ENCODE measurements at regions not wholly inside any gene's neighbourhood (a gene's known extent, or its start where the extent isn't known, plus 50 kb on each side); places are given as distances from the start of the nearest gene placed in this dataset.

DNA sequence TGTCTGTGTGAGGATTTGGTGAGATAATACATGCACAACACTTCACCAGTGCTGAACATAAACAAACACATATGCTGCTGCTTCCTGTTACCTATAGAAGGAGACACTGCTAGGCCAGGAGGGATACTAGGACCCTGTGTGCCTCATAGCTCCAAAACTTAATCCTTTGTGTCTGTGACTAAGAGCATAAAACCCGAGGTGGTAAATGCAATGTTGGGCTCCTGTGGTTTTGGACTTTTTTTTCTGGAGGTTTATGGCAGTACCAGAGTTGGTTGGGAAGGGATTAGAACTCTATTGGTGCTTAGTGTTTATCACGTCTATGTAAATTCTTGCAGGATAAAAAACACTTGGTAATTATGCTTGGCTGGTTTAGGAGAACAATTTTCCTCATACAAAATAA is 122.9 kb downstream of the NUF2 start (continued):
- TF ChIP-seq, protein P1, sequence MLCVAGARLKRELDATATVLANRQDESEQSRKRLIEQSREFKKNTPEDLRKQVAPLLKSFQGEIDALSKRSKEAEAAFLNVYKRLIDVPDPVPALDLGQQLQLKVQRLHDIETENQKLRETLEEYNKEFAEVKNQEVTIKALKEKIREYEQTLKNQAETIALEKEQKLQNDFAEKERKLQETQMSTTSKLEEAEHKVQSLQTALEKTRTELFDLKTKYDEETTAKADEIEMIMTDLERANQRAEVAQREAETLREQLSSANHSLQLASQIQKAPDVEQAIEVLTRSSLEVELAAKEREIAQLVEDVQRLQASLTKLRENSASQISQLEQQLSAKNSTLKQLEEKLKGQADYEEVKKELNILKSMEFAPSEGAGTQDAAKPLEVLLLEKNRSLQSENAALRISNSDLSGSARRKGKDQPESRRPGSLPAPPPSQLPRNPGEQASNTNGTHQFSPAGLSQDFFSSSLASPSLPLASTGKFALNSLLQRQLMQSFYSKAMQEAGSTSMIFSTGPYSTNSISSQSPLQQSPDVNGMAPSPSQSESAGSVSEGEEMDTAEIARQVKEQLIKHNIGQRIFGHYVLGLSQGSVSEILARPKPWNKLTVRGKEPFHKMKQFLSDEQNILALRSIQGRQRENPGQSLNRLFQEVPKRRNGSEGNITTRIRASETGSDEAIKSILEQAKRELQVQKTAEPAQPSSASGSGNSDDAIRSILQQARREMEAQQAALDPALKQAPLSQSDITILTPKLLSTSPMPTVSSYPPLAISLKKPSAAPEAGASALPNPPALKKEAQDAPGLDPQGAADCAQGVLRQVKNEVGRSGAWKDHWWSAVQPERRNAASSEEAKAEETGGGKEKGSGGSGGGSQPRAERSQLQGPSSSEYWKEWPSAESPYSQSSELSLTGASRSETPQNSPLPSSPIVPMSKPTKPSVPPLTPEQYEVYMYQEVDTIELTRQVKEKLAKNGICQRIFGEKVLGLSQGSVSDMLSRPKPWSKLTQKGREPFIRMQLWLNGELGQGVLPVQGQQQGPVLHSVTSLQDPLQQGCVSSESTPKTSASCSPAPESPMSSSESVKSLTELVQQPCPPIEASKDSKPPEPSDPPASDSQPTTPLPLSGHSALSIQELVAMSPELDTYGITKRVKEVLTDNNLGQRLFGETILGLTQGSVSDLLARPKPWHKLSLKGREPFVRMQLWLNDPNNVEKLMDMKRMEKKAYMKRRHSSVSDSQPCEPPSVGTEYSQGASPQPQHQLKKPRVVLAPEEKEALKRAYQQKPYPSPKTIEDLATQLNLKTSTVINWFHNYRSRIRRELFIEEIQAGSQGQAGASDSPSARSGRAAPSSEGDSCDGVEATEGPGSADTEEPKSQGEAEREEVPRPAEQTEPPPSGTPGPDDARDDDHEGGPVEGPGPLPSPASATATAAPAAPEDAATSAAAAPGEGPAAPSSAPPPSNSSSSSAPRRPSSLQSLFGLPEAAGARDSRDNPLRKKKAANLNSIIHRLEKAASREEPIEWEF (IDR thresholded peaks at IDR 0.05; ENCODE audit: insufficient replicate concordance, low read depth, low read length): no peak
- TF ChIP-seq MTA2 (IDR thresholded peaks at IDR 0.05; ENCODE audit: low read depth) (no peak), POLR2AphosphoS5 (IDR thresholded peaks at IDR 0.05; ENCODE audit: low read length) (no peak), PAX5 (IDR thresholded peaks at IDR 0.05; ENCODE audit: borderline replicate concordance, low read depth, low read length) (no peak)

DNA sequence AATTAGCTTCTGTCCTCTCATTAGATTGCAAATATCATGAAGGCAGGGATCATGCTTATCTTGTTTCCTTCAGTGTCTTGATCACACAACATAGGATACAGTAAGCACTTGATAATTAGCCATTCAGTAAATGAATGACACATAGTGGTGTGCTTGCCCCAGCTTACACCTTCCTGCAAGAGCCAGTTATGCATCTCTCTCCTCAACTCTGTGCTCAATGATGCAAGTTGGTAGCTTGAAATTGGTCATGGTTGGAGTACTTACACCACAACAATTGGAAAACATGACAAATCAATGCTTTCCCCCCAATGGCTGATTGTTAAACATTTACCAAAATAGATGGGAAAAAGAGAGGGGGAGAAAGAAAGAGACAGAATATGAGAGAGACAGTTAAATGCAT is 129.2 kb downstream of the NUF2 start:
- H3K27ac ChIP-seq (ENCODE audit: control insufficient read depth, insufficient read depth): no peak overlapping the region
- H4K20me1 ChIP-seq (ENCODE audit: control insufficient read depth, insufficient read depth): no peaks in the 10 kb centered on the region
- ATAC-seq (no peak), DNase-seq (ENCODE audit: low read depth, low spot score) (no peak), FAIRE-seq (no peak)
- no peaks in the 10 kb centered on the region for H3K9me3 ChIP-seq (replicated peaks; ENCODE audit: control insufficient read depth, insufficient read depth, low read length)
- in situ Hi-C loops (cut with MboI): no loop called here
- intact Hi-C loops (cut with micrococcal nuclease; ENCODE audit: unreplicated experiment): no loop called here
- ChIA-PET SMC1A (ENCODE audit: uncharacterized antibody, unreplicated experiment) (no interaction called here), POLR2A (no interaction called here), RAD21 (ENCODE audit: unreplicated experiment) (no interaction called here), CTCF (interaction anchor here (0.5 to 1.6 kb wide), 2 partner anchors 9 to 578 kb away, joined by 3 to 8 read pairs; no protein-coding TSS in a partner anchor)
- no TSS peak for BruUV-seq (replicated peaks)
- no peak overlapping the region for H3K4me2 ChIP-seq (ENCODE audit: control insufficient read depth, insufficient read depth)
- H3K9ac ChIP-seq (ENCODE audit: control insufficient read depth, insufficient read depth, low read length): no peak overlapping the region
- no peak overlapping the region for H2AFZ ChIP-seq (ENCODE audit: control insufficient read depth, low read depth, low read length)
- no peaks in the 10 kb centered on the region for H3K79me2 ChIP-seq (ENCODE audit: control insufficient read depth, insufficient read depth, low read length)
- no peak overlapping the region for H3K4me3 ChIP-seq
- H3K27me3 ChIP-seq (replicated peaks in 1 of 2; ENCODE audit: control insufficient read depth in 2 of 2, insufficient read depth in 2 of 2, low read length in 1 of 2): no peaks in the 10 kb centered on the region
- no peaks in the 10 kb centered on the region for H3K36me3 ChIP-seq (ENCODE audit: control insufficient read depth in 2 of 2, insufficient read depth in 2 of 2, low read length in 1 of 2)
- H3K4me1 ChIP-seq (ENCODE audit: control insufficient read depth, insufficient read depth, low read length): no peaks in the 10 kb centered on the region
- no peak for TF ChIP-seq PML (IDR thresholded peaks at IDR 0.05; ENCODE audit: low read length)
- TF ChIP-seq SIN3A (IDR thresholded peaks at IDR 0.05; ENCODE audit: low read depth, low read length): no peak
- TF ChIP-seq SMARCA5 (IDR thresholded peaks at IDR 0.05): no peak
- no peak for TF ChIP-seq SMAD5 (IDR thresholded peaks at IDR 0.05; ENCODE audit: low read depth)
- TF ChIP-seq, protein P2, sequence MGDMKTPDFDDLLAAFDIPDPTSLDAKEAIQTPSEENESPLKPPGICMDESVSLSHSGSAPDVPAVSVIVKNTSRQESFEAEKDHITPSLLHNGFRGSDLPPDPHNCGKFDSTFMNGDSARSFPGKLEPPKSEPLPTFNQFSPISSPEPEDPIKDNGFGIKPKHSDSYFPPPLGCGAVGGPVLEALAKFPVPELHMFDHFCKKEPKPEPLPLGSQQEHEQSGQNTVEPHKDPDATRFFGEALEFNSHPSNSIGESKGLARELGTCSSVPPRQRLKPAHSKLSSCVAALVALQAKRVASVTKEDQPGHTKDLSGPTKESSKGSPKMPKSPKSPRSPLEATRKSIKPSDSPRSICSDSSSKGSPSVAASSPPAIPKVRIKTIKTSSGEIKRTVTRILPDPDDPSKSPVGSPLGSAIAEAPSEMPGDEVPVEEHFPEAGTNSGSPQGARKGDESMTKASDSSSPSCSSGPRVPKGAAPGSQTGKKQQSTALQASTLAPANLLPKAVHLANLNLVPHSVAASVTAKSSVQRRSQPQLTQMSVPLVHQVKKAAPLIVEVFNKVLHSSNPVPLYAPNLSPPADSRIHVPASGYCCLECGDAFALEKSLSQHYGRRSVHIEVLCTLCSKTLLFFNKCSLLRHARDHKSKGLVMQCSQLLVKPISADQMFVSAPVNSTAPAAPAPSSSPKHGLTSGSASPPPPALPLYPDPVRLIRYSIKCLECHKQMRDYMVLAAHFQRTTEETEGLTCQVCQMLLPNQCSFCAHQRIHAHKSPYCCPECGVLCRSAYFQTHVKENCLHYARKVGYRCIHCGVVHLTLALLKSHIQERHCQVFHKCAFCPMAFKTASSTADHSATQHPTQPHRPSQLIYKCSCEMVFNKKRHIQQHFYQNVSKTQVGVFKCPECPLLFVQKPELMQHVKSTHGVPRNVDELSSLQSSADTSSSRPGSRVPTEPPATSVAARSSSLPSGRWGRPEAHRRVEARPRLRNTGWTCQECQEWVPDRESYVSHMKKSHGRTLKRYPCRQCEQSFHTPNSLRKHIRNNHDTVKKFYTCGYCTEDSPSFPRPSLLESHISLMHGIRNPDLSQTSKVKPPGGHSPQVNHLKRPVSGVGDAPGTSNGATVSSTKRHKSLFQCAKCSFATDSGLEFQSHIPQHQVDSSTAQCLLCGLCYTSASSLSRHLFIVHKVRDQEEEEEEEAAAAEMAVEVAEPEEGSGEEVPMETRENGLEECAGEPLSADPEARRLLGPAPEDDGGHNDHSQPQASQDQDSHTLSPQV (IDR thresholded peaks at IDR 0.05): no peak
- no peak for TF ChIP-seq NBN (IDR thresholded peaks at IDR 0.05)
- TF ChIP-seq, protein P3, sequence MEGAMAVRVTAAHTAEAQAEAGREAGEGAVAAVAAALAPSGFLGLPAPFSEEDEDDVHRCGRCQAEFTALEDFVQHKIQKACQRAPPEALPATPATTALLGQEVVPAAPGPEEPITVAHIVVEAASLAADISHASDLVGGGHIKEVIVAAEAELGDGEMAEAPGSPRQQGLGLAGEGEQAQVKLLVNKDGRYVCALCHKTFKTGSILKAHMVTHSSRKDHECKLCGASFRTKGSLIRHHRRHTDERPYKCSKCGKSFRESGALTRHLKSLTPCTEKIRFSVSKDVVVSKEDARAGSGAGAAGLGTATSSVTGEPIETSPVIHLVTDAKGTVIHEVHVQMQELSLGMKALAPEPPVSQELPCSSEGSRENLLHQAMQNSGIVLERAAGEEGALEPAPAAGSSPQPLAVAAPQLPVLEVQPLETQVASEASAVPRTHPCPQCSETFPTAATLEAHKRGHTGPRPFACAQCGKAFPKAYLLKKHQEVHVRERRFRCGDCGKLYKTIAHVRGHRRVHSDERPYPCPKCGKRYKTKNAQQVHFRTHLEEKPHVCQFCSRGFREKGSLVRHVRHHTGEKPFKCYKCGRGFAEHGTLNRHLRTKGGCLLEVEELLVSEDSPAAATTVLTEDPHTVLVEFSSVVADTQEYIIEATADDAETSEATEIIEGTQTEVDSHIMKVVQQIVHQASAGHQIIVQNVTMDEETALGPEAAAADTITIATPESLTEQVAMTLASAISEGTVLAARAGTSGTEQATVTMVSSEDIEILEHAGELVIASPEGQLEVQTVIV (IDR thresholded peaks at IDR 0.05; ENCODE audit: borderline replicate concordance, partially characterized antibody): no peak
- TF ChIP-seq ASH2L (IDR thresholded peaks at IDR 0.05; ENCODE audit: borderline replicate concordance, low read depth): no peak
- no peak for TF ChIP-seq CHD1 (IDR thresholded peaks at IDR 0.05; ENCODE audit: low read depth, low read length)
- TF ChIP-seq JUNB (IDR thresholded peaks at IDR 0.05): no peak
- no peak for TF ChIP-seq ZBED1 (IDR thresholded peaks at IDR 0.05; ENCODE audit: borderline replicate concordance)
